H9 (cell line): ENCODE measurements at regions not wholly inside any gene's neighbourhood (a gene's known extent, or its start where the extent isn't known, plus 50 kb on each side); places are given as distances from the start of the nearest gene placed in this dataset.

Source experiments
- DNase-seq: peaks from one replicate; pipeline ENCODE4 v3.0.0-alpha.2; 2017
- H2AFZ ChIP-seq: one replicate; pipeline ENCODE4 v1.6.1; 2013; ENCODE audit warnings: mild to moderate bottlenecking, low read length, control low read depth, moderate library complexity
- H2AK5ac ChIP-seq: 2 replicates; pipeline ENCODE4 v1.6.1; 2013; ENCODE audit warnings: low read length, control low read depth, mixed read lengths; ENCODE audit not compliant: insufficient read length
- H2BK120ac ChIP-seq: one replicate; pipeline ENCODE4 v1.6.1; 2013; ENCODE audit warnings: low read depth, mild to moderate bottlenecking, low read length, control low read depth, inconsistent platforms; ENCODE audit not compliant: poor library complexity, severe bottlenecking
- H2BK12ac ChIP-seq: 2 replicates; pipeline ENCODE4 v1.6.1; 2013; ENCODE audit warnings: low read length, control low read depth, mixed read lengths, low read depth; ENCODE audit not compliant: insufficient read length
- H2BK15ac ChIP-seq: 2 replicates; pipeline ENCODE4 v1.6.1; 2013; ENCODE audit warnings: low read depth, low read length, control low read depth
- H2BK20ac ChIP-seq: one replicate; pipeline ENCODE4 v1.6.1; 2013; ENCODE audit warnings: low read depth, mild to moderate bottlenecking, low read length, control low read depth, inconsistent platforms; ENCODE audit not compliant: poor library complexity, severe bottlenecking
- H2BK5ac ChIP-seq: 2 replicates; pipeline ENCODE4 v1.6.1; 2013; ENCODE audit warnings: low read length, control low read depth, mixed read lengths; ENCODE audit not compliant: insufficient read length
- H3K14ac ChIP-seq: 2 replicates; pipeline ENCODE4 v1.6.1; 2013; ENCODE audit warnings: low read length, control low read depth; ENCODE audit not compliant: insufficient read depth
- H3K18ac ChIP-seq: 2 replicates; pipeline ENCODE4 v1.6.1; 2013; ENCODE audit warnings: low read depth, mild to moderate bottlenecking, mixed read lengths, low read length, control low read depth; ENCODE audit not compliant: insufficient read length
- H3K23ac ChIP-seq: 2 replicates; pipeline ENCODE4 v1.6.1; 2013; ENCODE audit warnings: low read length, control low read depth, mixed read lengths, low read depth; ENCODE audit not compliant: insufficient read length
- H3K23me2 ChIP-seq: 2 replicates; pipeline ENCODE4 v1.6.1; 2013; ENCODE audit warnings: low read depth, mild to moderate bottlenecking, mixed read lengths, low read length, control low read depth; ENCODE audit not compliant: insufficient read length, poor library complexity, severe bottlenecking
- H3K27ac ChIP-seq: 2 replicates; pipeline ENCODE4 v1.5.1; 2013; ENCODE audit warnings: low read length, control low read depth, mixed read lengths, low read depth; ENCODE audit not compliant: insufficient read length
- H3K27me3 ChIP-seq: 2 replicates; pipeline ENCODE4 v1.6.1; 2013; ENCODE audit warnings: low read length, control low read depth, inconsistent platforms; ENCODE audit not compliant: insufficient read depth
- H3K4ac ChIP-seq: 2 replicates; pipeline ENCODE4 v1.6.1; 2013; ENCODE audit warnings: low read depth, mild to moderate bottlenecking, control low read depth, inconsistent platforms, low read length, moderate library complexity
- H3K4me1 ChIP-seq: 2 replicates; pipeline ENCODE4 v1.6.1; 2013; ENCODE audit warnings: low read length, control low read depth, inconsistent platforms; ENCODE audit not compliant: insufficient read depth
- H3K4me2 ChIP-seq: 2 replicates; pipeline ENCODE4 v1.6.1; 2013; ENCODE audit warnings: low read length, control low read depth, mixed read lengths; ENCODE audit not compliant: insufficient read length, insufficient read depth
- H3K56ac ChIP-seq: 2 replicates; pipeline ENCODE4 v1.6.1; 2013; ENCODE audit warnings: low read depth, mild to moderate bottlenecking, mixed read lengths, low read length, control low read depth; ENCODE audit not compliant: insufficient read length
- H3K79me1 ChIP-seq: 2 replicates; pipeline ENCODE4 v1.6.1; 2013; ENCODE audit warnings: low read depth, mild to moderate bottlenecking, moderate library complexity, low read length, control low read depth, inconsistent platforms; ENCODE audit not compliant: insufficient read depth, poor library complexity, severe bottlenecking
- H3K79me2 ChIP-seq: 2 replicates; pipeline ENCODE4 v1.6.1; 2013; ENCODE audit warnings: low read length, control low read depth, inconsistent platforms; ENCODE audit not compliant: insufficient read depth
- H3K9ac ChIP-seq: 2 replicates; pipeline ENCODE4 v1.6.1; 2013; ENCODE audit warnings: low read length, control low read depth, mixed read lengths; ENCODE audit not compliant: insufficient read length; ENCODE audit errors: extremely low read depth
- H3K9me3 ChIP-seq: one replicate; pipeline ENCODE4 v1.6.1; 2013; ENCODE audit warnings: low read depth, low read length, inconsistent platforms; ENCODE audit not compliant: control insufficient read depth
- H3T11ph ChIP-seq: one replicate; pipeline ENCODE4 v1.6.1; 2013; ENCODE audit warnings: mild to moderate bottlenecking, low read length, control low read depth, inconsistent platforms
- H4K20me1 ChIP-seq: one replicate; pipeline ENCODE4 v1.6.1; 2013; ENCODE audit not compliant: control insufficient read depth, insufficient read length, insufficient read depth
- H4K5ac ChIP-seq: 2 replicates; pipeline ENCODE4 v1.6.1; 2013; ENCODE audit warnings: low read depth, mild to moderate bottlenecking, mixed read lengths, low read length, control low read depth; ENCODE audit not compliant: insufficient read length
- H4K8ac ChIP-seq: replicated peaks from 2 replicates; pipeline ENCODE4 v1.6.1; 2013; ENCODE audit warnings: low read length, control low read depth, mixed read lengths, low read depth; ENCODE audit not compliant: insufficient read length
- H4K91ac ChIP-seq: 2 replicates; pipeline ENCODE4 v1.6.1; 2013; ENCODE audit warnings: low read depth, mild to moderate bottlenecking, moderate library complexity, mixed read lengths, low read length, control low read depth; ENCODE audit not compliant: insufficient read length
- H3K27ac Mint-ChIP-seq, 3 experiments: 2 replicates in 2 of 3; 3 replicates in 1 of 3; pipeline ENCODE4 v1.8.0; 2020 to 2021; ENCODE audit warnings: mixed read lengths in 3 of 3, mild to moderate bottlenecking in 1 of 3, moderate library complexity in 1 of 3
- H3K27me3 Mint-ChIP-seq: 2 replicates; pipeline ENCODE4 v1.8.0; 2021; ENCODE audit warnings: low read depth, mild to moderate bottlenecking, moderate library complexity, mixed read lengths
- H3K36me3 Mint-ChIP-seq, 3 experiments: 2 replicates in 2 of 3; 3 replicates in 1 of 3; pipeline ENCODE4 v1.8.0; 2020 to 2021; ENCODE audit warnings: low read depth in 3 of 3, mixed read lengths in 3 of 3; ENCODE audit not compliant: insufficient read depth in 1 of 3
- H3K4me1 Mint-ChIP-seq, 2 experiments: 2 replicates each; pipeline ENCODE4 v1.8.0; 2020; ENCODE audit warnings: mixed read lengths in 2 of 2
- H3K4me3 Mint-ChIP-seq, 2 experiments: 2 replicates in 1 of 2; 3 replicates in 1 of 2; pipeline ENCODE4 v1.8.0; 2020 to 2021; ENCODE audit warnings: mild to moderate bottlenecking in 2 of 2, mixed read lengths in 2 of 2, moderate library complexity in 1 of 2
- H3K9me3 Mint-ChIP-seq, 2 experiments: 2 replicates in 1 of 2; 3 replicates in 1 of 2; pipeline ENCODE4 v1.8.0; 2020; ENCODE audit warnings: mild to moderate bottlenecking in 2 of 2, mixed read lengths in 2 of 2, moderate library complexity in 1 of 2
- WGBS: extraction: QIAGEN DNeasy Blood & Tissue Kit; methylation state at CpG from one replicate; pipeline ENCODE4 v1.1.7; 2013; ENCODE audit warnings: missing lambda C conversion rate, low lambda C conversion rate, mixed read lengths; ENCODE audit not compliant: insufficient read length; ENCODE audit errors: extremely low coverage; 5-methylcytosine and 5-hydroxymethylcytosine counted together
- TF ChIP-seq, protein P1 (sequence below): fragments of 200-600 bp; sonication (generic); conservative IDR thresholded peaks from 3 replicates; pipeline ENCODE4 v1.8.0; 2021; ENCODE audit warnings: antibody characterized with exemption, mild to moderate bottlenecking

DNA sequence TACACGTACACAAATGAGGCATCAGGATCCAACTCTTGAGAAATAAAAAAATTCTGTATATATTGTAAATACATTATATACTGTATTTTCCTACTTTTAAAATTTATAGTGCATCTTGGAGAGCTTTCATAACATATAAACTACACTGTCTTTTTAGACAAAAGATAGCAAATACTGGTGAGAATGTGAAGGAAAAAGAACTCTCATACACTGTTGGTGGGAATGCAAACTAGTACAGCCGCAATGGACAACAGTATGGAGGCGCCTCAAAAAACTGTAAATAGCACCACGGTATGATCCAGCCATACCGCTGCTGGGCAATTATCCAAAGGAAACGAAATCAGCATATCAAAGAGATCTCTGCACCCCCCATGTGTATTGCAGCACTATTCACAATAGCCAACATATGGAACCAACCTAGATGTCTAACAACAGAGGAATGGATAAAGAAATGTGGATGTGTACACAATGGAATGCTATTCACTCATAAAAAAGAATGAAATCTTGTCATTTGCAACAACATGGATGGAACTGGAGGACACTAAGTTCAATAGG is 292.4 kb downstream of the EFNB2 start:
- H4K20me1 ChIP-seq: no peaks in the 10 kb centered on the region
- H2BK120ac ChIP-seq: no peak overlapping the region
- no peak overlapping the region for H3K56ac ChIP-seq
- Mint-ChIP-seq H3K4me1 (peaks cover 14% of the 10 kb centered on the region in 2 experiments), H3K4me3 (no peak overlapping the region), H3K36me3 (no peaks in the 10 kb centered on the region; a peak in 1 of 7 replicates), H3K27ac (no peak overlapping the region; a peak in 1 of 7 replicates), H3K27me3 (no peaks in the 10 kb centered on the region), H3K9me3 (no peaks in the 10 kb centered on the region)
- H3K4ac ChIP-seq: no peak overlapping the region
- H2AFZ ChIP-seq: no peak overlapping the region
- H2AK5ac ChIP-seq: no peak overlapping the region
- DNase-seq: no peak
- H3K79me2 ChIP-seq: no peaks in the 10 kb centered on the region
- H3K23ac ChIP-seq: no peak overlapping the region
- no peak overlapping the region for H2BK12ac ChIP-seq
- TF ChIP-seq, protein P1, sequence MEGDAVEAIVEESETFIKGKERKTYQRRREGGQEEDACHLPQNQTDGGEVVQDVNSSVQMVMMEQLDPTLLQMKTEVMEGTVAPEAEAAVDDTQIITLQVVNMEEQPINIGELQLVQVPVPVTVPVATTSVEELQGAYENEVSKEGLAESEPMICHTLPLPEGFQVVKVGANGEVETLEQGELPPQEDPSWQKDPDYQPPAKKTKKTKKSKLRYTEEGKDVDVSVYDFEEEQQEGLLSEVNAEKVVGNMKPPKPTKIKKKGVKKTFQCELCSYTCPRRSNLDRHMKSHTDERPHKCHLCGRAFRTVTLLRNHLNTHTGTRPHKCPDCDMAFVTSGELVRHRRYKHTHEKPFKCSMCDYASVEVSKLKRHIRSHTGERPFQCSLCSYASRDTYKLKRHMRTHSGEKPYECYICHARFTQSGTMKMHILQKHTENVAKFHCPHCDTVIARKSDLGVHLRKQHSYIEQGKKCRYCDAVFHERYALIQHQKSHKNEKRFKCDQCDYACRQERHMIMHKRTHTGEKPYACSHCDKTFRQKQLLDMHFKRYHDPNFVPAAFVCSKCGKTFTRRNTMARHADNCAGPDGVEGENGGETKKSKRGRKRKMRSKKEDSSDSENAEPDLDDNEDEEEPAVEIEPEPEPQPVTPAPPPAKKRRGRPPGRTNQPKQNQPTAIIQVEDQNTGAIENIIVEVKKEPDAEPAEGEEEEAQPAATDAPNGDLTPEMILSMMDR: no peak
- H3K79me1 ChIP-seq: no peaks in the 10 kb centered on the region
- H3T11ph ChIP-seq: no peak overlapping the region
- H2BK5ac ChIP-seq: no peak overlapping the region
- no peaks in the 10 kb centered on the region for H3K9me3 ChIP-seq
- no peaks in the 10 kb centered on the region for H3K27me3 ChIP-seq
- no peak overlapping the region for H3K4me2 ChIP-seq
- no peak overlapping the region for H4K91ac ChIP-seq
- no peak overlapping the region for H3K18ac ChIP-seq
- no peak overlapping the region for H3K14ac ChIP-seq
- no peak overlapping the region for H3K27ac ChIP-seq
- WGBS: no CpG with 5 or more reads among the region's 6 CpGs
- no peak overlapping the region for H2BK20ac ChIP-seq
- no peak overlapping the region for H4K8ac ChIP-seq
- H2BK15ac ChIP-seq: no peak overlapping the region
- H3K9ac ChIP-seq: no peak overlapping the region
- peaks cover 2% of the 10 kb centered on the region; the same call in 1 of the 2 replicates for H3K4me1 ChIP-seq
- H4K5ac ChIP-seq: no peak overlapping the region
- H3K23me2 ChIP-seq: no peaks in the 10 kb centered on the region
